Osteoblast (primary cell): ENCODE measurements at regions not wholly inside any gene's neighbourhood (a gene's known extent, or its start where the extent isn't known, plus 50 kb on each side); places are given as distances from the start of the nearest gene placed in this dataset.

Experiments
- DNase-seq: peaks from one replicate; pipeline ENCODE4 v3.0.0; 2011; ENCODE audit warnings: low spot score, mixed read lengths; ENCODE audit not compliant: insufficient read length; ENCODE audit errors: missing footprints
- H2AFZ ChIP-seq: 2 replicates; pipeline ENCODE4 v1.6.0; 2011; ENCODE audit warnings: mild to moderate bottlenecking, low read length
- H3K27ac ChIP-seq: 2 replicates; pipeline ENCODE4 v1.5.1; 2011; ENCODE audit warnings: mild to moderate bottlenecking, low read depth, low read length, moderate library complexity
- H3K27me3 ChIP-seq: 2 replicates; pipeline ENCODE4 v1.6.0; 2012; ENCODE audit warnings: mild to moderate bottlenecking, control low read depth, inconsistent platforms, low read length, moderate library complexity; ENCODE audit not compliant: insufficient read depth
- H3K36me3 ChIP-seq: 2 replicates; pipeline ENCODE4 v1.5.1; 2011; ENCODE audit warnings: mild to moderate bottlenecking, low read length, control low read depth, moderate library complexity; ENCODE audit not compliant: insufficient read depth
- H3K4me1 ChIP-seq: 2 replicates; pipeline ENCODE4 v1.5.1; 2011; ENCODE audit warnings: mild to moderate bottlenecking, low read length, control low read depth, moderate library complexity; ENCODE audit not compliant: insufficient read depth
- H3K4me2 ChIP-seq: 2 replicates; pipeline ENCODE4 v1.6.0; 2011; ENCODE audit warnings: mild to moderate bottlenecking, low read length; ENCODE audit not compliant: insufficient read depth
- H3K4me3 ChIP-seq: fragments of 200-600 bp; sonication (generic); 3 replicates; pipeline ENCODE4 v1.5.1; 2012; ENCODE audit warnings: mild to moderate bottlenecking, low read length, inconsistent platforms; ENCODE audit not compliant: insufficient read depth
- H3K79me2 ChIP-seq: 2 replicates; pipeline ENCODE4 v1.6.0; 2012; ENCODE audit warnings: mild to moderate bottlenecking, low read length, control low read depth, inconsistent platforms; ENCODE audit not compliant: insufficient read depth
- H3K9me3 ChIP-seq: 2 replicates; pipeline ENCODE4 v1.5.1; 2011; ENCODE audit warnings: low read depth, low read length, control low read depth
- H4K20me1 ChIP-seq: 2 replicates; pipeline ENCODE4 v1.6.0; 2012; ENCODE audit warnings: mild to moderate bottlenecking, low read length, control low read depth; ENCODE audit not compliant: insufficient read depth
- TF ChIP-seq, protein P1 (sequence below): IDR thresholded peaks from 2 replicates; pipeline ENCODE4 v1.5.1; 2011; ENCODE audit warnings: mild to moderate bottlenecking, low read depth, low read length, moderate library complexity; ENCODE audit errors: extremely low read depth

DNA sequence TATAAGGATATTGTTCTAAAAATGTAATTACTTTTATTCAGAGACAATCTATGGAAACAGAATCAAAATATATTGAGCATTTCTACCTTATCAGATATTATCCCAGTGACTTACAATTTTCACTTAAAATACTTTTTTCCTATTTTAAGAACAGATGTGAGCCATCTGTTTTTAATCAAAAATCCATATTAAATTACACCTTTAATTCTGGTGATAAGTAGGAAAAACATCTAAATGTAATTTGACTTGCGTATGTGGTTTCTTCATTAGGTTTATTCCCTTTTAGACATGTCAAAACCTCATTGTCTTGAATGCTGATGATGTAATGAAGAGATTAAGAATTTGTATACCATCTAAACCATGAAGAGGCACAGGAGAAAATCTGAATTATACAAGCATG, 1118.8 kb upstream of the TMPRSS15 start:
- Histone ChIP-seq H3K4me2 (no peak overlapping the region), H2AFZ (no peak overlapping the region), H3K9me3 (no peaks in the 10 kb centered on the region), H3K27me3 (no peaks in the 10 kb centered on the region), H3K79me2 (no peaks in the 10 kb centered on the region), H3K4me3 (no peak overlapping the region), H3K36me3 (no peaks in the 10 kb centered on the region), H4K20me1 (no peaks in the 10 kb centered on the region), H3K27ac (no peak overlapping the region), H3K4me1 (no peaks in the 10 kb centered on the region)
- TF ChIP-seq, protein P1, sequence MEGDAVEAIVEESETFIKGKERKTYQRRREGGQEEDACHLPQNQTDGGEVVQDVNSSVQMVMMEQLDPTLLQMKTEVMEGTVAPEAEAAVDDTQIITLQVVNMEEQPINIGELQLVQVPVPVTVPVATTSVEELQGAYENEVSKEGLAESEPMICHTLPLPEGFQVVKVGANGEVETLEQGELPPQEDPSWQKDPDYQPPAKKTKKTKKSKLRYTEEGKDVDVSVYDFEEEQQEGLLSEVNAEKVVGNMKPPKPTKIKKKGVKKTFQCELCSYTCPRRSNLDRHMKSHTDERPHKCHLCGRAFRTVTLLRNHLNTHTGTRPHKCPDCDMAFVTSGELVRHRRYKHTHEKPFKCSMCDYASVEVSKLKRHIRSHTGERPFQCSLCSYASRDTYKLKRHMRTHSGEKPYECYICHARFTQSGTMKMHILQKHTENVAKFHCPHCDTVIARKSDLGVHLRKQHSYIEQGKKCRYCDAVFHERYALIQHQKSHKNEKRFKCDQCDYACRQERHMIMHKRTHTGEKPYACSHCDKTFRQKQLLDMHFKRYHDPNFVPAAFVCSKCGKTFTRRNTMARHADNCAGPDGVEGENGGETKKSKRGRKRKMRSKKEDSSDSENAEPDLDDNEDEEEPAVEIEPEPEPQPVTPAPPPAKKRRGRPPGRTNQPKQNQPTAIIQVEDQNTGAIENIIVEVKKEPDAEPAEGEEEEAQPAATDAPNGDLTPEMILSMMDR: no peak
- peak; percentile 18 for DNase-seq

GRCh38 chr21:19523061-19523460, 1119.5 kb upstream of the TMPRSS15 start:
- DNase-seq: no peak
- Histone ChIP-seq H3K36me3 (no peaks in the 10 kb centered on the region), H3K27me3 (no peaks in the 10 kb centered on the region), H3K4me3 (no peak overlapping the region), H4K20me1 (no peaks in the 10 kb centered on the region), H3K79me2 (no peaks in the 10 kb centered on the region), H3K4me1 (no peaks in the 10 kb centered on the region), H2AFZ (no peak overlapping the region), H3K27ac (no peak overlapping the region), H3K9me3 (no peaks in the 10 kb centered on the region), H3K4me2 (no peak overlapping the region)
- TF ChIP-seq, protein P1: no peak

- TF ChIP-seq, protein P1: no peak
- H2AFZ ChIP-seq: no peak overlapping the region
- H3K36me3 ChIP-seq: no peaks in the 10 kb centered on the region
- H3K79me2 ChIP-seq: no peaks in the 10 kb centered on the region
- H3K4me1 ChIP-seq: no peaks in the 10 kb centered on the region
- DNase-seq: no peak
- no peak overlapping the region for H3K27ac ChIP-seq
- no peak overlapping the region for H3K4me2 ChIP-seq
- no peaks in the 10 kb centered on the region for H3K9me3 ChIP-seq
- no peaks in the 10 kb centered on the region for H4K20me1 ChIP-seq
- no peak overlapping the region for H3K4me3 ChIP-seq
- H3K27me3 ChIP-seq: no peaks in the 10 kb centered on the region
Observed at GRCh38 chr21:19523746-19524145, 1120.2 kb upstream of the TMPRSS15 start.

- Histone ChIP-seq H3K9me3 (no peaks in the 10 kb centered on the region), H3K4me3 (no peak overlapping the region), H2AFZ (no peak overlapping the region), H4K20me1 (no peaks in the 10 kb centered on the region), H3K4me2 (no peak overlapping the region), H3K27me3 (no peaks in the 10 kb centered on the region), H3K36me3 (no peaks in the 10 kb centered on the region), H3K79me2 (no peaks in the 10 kb centered on the region), H3K4me1 (no peaks in the 10 kb centered on the region), H3K27ac (no peak overlapping the region)
- TF ChIP-seq, protein P1: no peak
- DNase-seq: no peak
Observed at GRCh38 chr21:19529031-19529430, 1125.4 kb upstream of the TMPRSS15 start.
